ENCODE measurements at regions not wholly inside any gene's neighbourhood (a gene's known extent, or its start where the extent isn't known, plus 50 kb on each side); places are given as distances from the start of the nearest gene placed in this dataset.

GRCh38 chr4:11881947-11882346 lies 453.3 kb upstream of the HS3ST1 start:
- TF ChIP-seq POLR2A (IDR thresholded peaks at IDR 0.05; ENCODE audit: low read length) (no peak), HOXB5 (CRISPR knock-in tag; IDR thresholded peaks at IDR 0.05) (no peak), NR3C1 (IDR thresholded peaks at IDR 0.05) (no peak), SMC3 (IDR thresholded peaks at IDR 0.05) (no peak)
- TF ChIP-seq, protein P1, sequence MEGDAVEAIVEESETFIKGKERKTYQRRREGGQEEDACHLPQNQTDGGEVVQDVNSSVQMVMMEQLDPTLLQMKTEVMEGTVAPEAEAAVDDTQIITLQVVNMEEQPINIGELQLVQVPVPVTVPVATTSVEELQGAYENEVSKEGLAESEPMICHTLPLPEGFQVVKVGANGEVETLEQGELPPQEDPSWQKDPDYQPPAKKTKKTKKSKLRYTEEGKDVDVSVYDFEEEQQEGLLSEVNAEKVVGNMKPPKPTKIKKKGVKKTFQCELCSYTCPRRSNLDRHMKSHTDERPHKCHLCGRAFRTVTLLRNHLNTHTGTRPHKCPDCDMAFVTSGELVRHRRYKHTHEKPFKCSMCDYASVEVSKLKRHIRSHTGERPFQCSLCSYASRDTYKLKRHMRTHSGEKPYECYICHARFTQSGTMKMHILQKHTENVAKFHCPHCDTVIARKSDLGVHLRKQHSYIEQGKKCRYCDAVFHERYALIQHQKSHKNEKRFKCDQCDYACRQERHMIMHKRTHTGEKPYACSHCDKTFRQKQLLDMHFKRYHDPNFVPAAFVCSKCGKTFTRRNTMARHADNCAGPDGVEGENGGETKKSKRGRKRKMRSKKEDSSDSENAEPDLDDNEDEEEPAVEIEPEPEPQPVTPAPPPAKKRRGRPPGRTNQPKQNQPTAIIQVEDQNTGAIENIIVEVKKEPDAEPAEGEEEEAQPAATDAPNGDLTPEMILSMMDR (IDR thresholded peaks at IDR 0.05): no peak
- TF ChIP-seq, protein P2, sequence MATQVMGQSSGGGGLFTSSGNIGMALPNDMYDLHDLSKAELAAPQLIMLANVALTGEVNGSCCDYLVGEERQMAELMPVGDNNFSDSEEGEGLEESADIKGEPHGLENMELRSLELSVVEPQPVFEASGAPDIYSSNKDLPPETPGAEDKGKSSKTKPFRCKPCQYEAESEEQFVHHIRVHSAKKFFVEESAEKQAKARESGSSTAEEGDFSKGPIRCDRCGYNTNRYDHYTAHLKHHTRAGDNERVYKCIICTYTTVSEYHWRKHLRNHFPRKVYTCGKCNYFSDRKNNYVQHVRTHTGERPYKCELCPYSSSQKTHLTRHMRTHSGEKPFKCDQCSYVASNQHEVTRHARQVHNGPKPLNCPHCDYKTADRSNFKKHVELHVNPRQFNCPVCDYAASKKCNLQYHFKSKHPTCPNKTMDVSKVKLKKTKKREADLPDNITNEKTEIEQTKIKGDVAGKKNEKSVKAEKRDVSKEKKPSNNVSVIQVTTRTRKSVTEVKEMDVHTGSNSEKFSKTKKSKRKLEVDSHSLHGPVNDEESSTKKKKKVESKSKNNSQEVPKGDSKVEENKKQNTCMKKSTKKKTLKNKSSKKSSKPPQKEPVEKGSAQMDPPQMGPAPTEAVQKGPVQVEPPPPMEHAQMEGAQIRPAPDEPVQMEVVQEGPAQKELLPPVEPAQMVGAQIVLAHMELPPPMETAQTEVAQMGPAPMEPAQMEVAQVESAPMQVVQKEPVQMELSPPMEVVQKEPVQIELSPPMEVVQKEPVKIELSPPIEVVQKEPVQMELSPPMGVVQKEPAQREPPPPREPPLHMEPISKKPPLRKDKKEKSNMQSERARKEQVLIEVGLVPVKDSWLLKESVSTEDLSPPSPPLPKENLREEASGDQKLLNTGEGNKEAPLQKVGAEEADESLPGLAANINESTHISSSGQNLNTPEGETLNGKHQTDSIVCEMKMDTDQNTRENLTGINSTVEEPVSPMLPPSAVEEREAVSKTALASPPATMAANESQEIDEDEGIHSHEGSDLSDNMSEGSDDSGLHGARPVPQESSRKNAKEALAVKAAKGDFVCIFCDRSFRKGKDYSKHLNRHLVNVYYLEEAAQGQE (IDR thresholded peaks at IDR 0.05): no peak
